HFFc6 (cell line): ENCODE measurements at regions not wholly inside any gene's neighbourhood (a gene's known extent, or its start where the extent isn't known, plus 50 kb on each side); places are given as distances from the start of the nearest gene placed in this dataset.

Experiments
- DNase-seq: peaks from one replicate; pipeline ENCODE4 v3.0.0-alpha.2; 2018
- H3K27ac Mint-ChIP-seq: 2 replicates; pipeline ENCODE4 v1.8.0; 2020; ENCODE audit warnings: mild to moderate bottlenecking, mixed read lengths
- H3K27me3 Mint-ChIP-seq: 2 replicates; pipeline ENCODE4 v1.8.0; 2021; ENCODE audit warnings: mild to moderate bottlenecking, moderate library complexity, mixed read lengths; ENCODE audit not compliant: insufficient read depth
- H3K36me3 Mint-ChIP-seq: 2 replicates; pipeline ENCODE4 v1.8.0; 2021; ENCODE audit warnings: low read depth, mixed read lengths
- H3K4me1 Mint-ChIP-seq: 2 replicates; pipeline ENCODE4 v1.8.0; 2020; ENCODE audit warnings: low read depth, mixed read lengths
- H3K4me3 Mint-ChIP-seq: 2 replicates; pipeline ENCODE4 v1.8.0; 2020; ENCODE audit warnings: mild to moderate bottlenecking, moderate library complexity, mixed read lengths
- H3K9me3 Mint-ChIP-seq: 2 replicates; pipeline ENCODE4 v1.8.0; 2020; ENCODE audit warnings: mild to moderate bottlenecking, mixed read lengths
- CTCF ChIP-seq: fragments of 200-600 bp; sonication (generic); IDR thresholded peaks from 2 replicates; pipeline ENCODE4 v1.5.0; 2021; ENCODE audit warnings: antibody characterized with exemption, mild to moderate bottlenecking

GRCh38 chr21:32064281-32064910 is 191.6 kb downstream of the HUNK start:
- no peaks in the 10 kb centered on the region; the same call in 1 of the 2 replicates for H3K36me3 Mint-ChIP-seq
- H3K4me3 Mint-ChIP-seq, result no peak overlapping the region
- DNase-seq, result no peak

GRCh38 chr21:32062591-32063227 is 189.9 kb downstream of the HUNK start:
- no peak for DNase-seq
- no peaks in the 10 kb centered on the region for H3K4me1 Mint-ChIP-seq
- TF ChIP-seq CTCF, result no peak
- H3K27me3 Mint-ChIP-seq, result peaks cover 1% of the 10 kb centered on the region; the same call in 1 of the 2 replicates
- H3K36me3 Mint-ChIP-seq, result no peaks in the 10 kb centered on the region; the same call in 1 of the 2 replicates
- H3K4me3 Mint-ChIP-seq, result no peak overlapping the region
- peaks cover 36% of the 10 kb centered on the region for H3K9me3 Mint-ChIP-seq
- no peak overlapping the region for H3K27ac Mint-ChIP-seq

More at GRCh38 chr21:32064281-32064910, 191.6 kb downstream of the HUNK start:
- no peaks in the 10 kb centered on the region for H3K4me1 Mint-ChIP-seq
- H3K9me3 Mint-ChIP-seq, result peaks cover 26% of the 10 kb centered on the region
- no peak overlapping the region for H3K27ac Mint-ChIP-seq
- TF ChIP-seq CTCF, result no peak
- H3K27me3 Mint-ChIP-seq, result peaks cover 1% of the 10 kb centered on the region; the same call in 1 of the 2 replicates

- Mint-ChIP-seq H3K9me3 (peaks cover 36% of the 10 kb centered on the region), H3K36me3 (no peaks in the 10 kb centered on the region), H3K27ac (no peak overlapping the region), H3K4me1 (no peaks in the 10 kb centered on the region), H3K4me3 (no peak overlapping the region), H3K27me3 (peaks cover 2% of the 10 kb centered on the region; the same call in 1 of the 2 replicates)
- TF ChIP-seq CTCF, result no peak
- no peak for DNase-seq
Observed at GRCh38 chr21:32061729-32062128, 188.9 kb downstream of the HUNK start.

GRCh38 chr21:32056791-32057190 is 184.0 kb downstream of the HUNK start:
- no peak overlapping the region for H3K27ac Mint-ChIP-seq
- peaks cover 60% of the 10 kb centered on the region for H3K9me3 Mint-ChIP-seq
- no peak overlapping the region for H3K4me3 Mint-ChIP-seq
- no peaks in the 10 kb centered on the region for H3K4me1 Mint-ChIP-seq
- H3K36me3 Mint-ChIP-seq, result peaks cover 5% of the 10 kb centered on the region; the same call in 1 of the 2 replicates
- no peak for TF ChIP-seq CTCF
- peaks cover 3% of the 10 kb centered on the region; the same call in 1 of the 2 replicates for H3K27me3 Mint-ChIP-seq
- DNase-seq, result no peak

GRCh38 chr21:32055305-32055704 is 182.5 kb downstream of the HUNK start:
- DNase-seq, result no peak
- Mint-ChIP-seq H3K36me3 (peaks cover 5% of the 10 kb centered on the region; the same call in 1 of the 2 replicates), H3K4me3 (no peak overlapping the region), H3K9me3 (peaks cover 66% of the 10 kb centered on the region), H3K4me1 (no peaks in the 10 kb centered on the region), H3K27ac (no peak overlapping the region), H3K27me3 (peaks cover 3% of the 10 kb centered on the region; the same call in 1 of the 2 replicates)
- no peak for TF ChIP-seq CTCF
